ENCODE measurements at regions not wholly inside any gene's neighbourhood (a gene's known extent, or its start where the extent isn't known, plus 50 kb on each side); places are given as distances from the start of the nearest gene placed in this dataset.

DNA sequence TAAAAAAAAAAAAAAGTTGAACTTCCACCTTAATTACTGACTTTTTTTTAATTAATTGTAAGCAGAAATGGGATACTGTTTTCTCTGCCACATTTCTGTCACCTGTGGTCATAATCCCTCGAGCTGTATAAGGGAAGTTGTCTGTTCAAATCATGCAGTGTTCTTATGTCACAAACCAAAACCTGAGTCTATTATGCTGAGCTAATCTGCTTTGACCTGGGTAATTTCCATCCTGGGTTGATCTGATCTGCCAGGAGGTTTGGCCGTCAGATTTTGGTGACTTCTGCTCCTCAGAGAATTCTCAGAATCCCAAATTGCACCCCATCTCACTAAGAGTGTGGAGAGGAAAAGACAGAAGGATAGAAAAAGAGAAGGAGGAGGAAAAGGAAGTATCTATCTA lies 683.1 kb downstream of the KCTD8 start:
- H3K4me3 Mint-ChIP-seq, result no peak overlapping the region
- H4K20me1 ChIP-seq (replicated peaks; ENCODE audit: insufficient read depth), result no peaks in the 10 kb centered on the region
- no peak for ATAC-seq

DNA sequence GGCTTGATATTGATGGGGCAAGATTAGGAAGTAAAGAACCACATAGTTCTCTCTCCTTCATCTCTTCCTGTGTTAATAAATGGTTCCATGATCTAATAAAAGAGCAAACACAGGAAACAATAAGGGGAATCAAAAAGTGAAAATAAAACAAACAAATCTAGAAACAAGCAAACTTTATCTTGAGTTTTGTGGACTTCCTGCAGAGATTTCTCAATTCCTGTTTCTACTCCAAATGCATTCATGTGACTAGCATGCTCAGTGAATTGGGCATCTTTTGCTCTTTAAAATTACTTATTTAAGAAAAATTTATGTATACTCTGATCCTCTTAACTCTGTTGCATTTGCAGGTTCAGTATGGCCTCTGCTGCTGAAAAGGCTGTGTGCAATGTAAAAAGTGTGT lies 682.0 kb downstream of the KCTD8 start:
- Histone ChIP-seq H3K27me3 (ENCODE audit: insufficient read depth) (no peaks in the 10 kb centered on the region), H3K9me2 (ENCODE audit: insufficient read depth) (peaks cover 7% of the 10 kb centered on the region; the same call in 1 of the 2 replicates), H4K20me1 (replicated peaks; ENCODE audit: insufficient read depth) (no peaks in the 10 kb centered on the region), H3K27ac (ENCODE audit: low read depth) (no peak overlapping the region), H2AFZ (no peak overlapping the region), H3K4me1 (ENCODE audit: insufficient read depth) (no peaks in the 10 kb centered on the region), H3K36me3 (ENCODE audit: insufficient read depth) (no peaks in the 10 kb centered on the region), H3F3A (replicated peaks; ENCODE audit: low read depth) (no peaks in the 10 kb centered on the region), H3K4me2 (no peak overlapping the region), H3K4me3 (no peak overlapping the region), H3K79me2 (replicated peaks; ENCODE audit: insufficient read depth) (no peaks in the 10 kb centered on the region)
- Mint-ChIP-seq H3K9me3 (peaks cover 4% of the 10 kb centered on the region; the same call in 1 of the 3 replicates), H3K36me3 (ENCODE audit: low read depth) (no peaks in the 10 kb centered on the region), H3K27ac (no peak overlapping the region), H3K4me3 (no peak overlapping the region), H3K4me1 (no peaks in the 10 kb centered on the region), H3K27me3 (ENCODE audit: insufficient read depth, low read depth, poor library complexity) (no peaks in the 10 kb centered on the region)
- DNase-seq (ENCODE audit: low spot score), result no peak
- ATAC-seq, result no peak
- TF ChIP-seq ZNF331 (CRISPR knock-in tag; IDR thresholded peaks at IDR 0.05; ENCODE audit: low read depth) (no peak), EZH2phosphoT487 (IDR thresholded peaks at IDR 0.05; ENCODE audit: unreplicated experiment) (no peak), EZH2 (IDR thresholded peaks at IDR 0.05; ENCODE audit: low read depth, unreplicated experiment) (no peak), ZNF114 (CRISPR knock-in tag; IDR thresholded peaks at IDR 0.05) (no peak), STAT1 (IDR thresholded peaks at IDR 0.05; ENCODE audit: unreplicated experiment) (no peak)
- TF ChIP-seq, protein P1, sequence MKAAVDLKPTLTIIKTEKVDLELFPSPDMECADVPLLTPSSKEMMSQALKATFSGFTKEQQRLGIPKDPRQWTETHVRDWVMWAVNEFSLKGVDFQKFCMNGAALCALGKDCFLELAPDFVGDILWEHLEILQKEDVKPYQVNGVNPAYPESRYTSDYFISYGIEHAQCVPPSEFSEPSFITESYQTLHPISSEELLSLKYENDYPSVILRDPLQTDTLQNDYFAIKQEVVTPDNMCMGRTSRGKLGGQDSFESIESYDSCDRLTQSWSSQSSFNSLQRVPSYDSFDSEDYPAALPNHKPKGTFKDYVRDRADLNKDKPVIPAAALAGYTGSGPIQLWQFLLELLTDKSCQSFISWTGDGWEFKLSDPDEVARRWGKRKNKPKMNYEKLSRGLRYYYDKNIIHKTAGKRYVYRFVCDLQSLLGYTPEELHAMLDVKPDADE (IDR thresholded peaks at IDR 0.05), result no peak
- TF ChIP-seq, protein P2, sequence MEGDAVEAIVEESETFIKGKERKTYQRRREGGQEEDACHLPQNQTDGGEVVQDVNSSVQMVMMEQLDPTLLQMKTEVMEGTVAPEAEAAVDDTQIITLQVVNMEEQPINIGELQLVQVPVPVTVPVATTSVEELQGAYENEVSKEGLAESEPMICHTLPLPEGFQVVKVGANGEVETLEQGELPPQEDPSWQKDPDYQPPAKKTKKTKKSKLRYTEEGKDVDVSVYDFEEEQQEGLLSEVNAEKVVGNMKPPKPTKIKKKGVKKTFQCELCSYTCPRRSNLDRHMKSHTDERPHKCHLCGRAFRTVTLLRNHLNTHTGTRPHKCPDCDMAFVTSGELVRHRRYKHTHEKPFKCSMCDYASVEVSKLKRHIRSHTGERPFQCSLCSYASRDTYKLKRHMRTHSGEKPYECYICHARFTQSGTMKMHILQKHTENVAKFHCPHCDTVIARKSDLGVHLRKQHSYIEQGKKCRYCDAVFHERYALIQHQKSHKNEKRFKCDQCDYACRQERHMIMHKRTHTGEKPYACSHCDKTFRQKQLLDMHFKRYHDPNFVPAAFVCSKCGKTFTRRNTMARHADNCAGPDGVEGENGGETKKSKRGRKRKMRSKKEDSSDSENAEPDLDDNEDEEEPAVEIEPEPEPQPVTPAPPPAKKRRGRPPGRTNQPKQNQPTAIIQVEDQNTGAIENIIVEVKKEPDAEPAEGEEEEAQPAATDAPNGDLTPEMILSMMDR (conservative IDR thresholded peaks at IDR 0.05; ENCODE audit: low read depth in 2 of 2), result no peak
- TF ChIP-seq, protein P3, sequence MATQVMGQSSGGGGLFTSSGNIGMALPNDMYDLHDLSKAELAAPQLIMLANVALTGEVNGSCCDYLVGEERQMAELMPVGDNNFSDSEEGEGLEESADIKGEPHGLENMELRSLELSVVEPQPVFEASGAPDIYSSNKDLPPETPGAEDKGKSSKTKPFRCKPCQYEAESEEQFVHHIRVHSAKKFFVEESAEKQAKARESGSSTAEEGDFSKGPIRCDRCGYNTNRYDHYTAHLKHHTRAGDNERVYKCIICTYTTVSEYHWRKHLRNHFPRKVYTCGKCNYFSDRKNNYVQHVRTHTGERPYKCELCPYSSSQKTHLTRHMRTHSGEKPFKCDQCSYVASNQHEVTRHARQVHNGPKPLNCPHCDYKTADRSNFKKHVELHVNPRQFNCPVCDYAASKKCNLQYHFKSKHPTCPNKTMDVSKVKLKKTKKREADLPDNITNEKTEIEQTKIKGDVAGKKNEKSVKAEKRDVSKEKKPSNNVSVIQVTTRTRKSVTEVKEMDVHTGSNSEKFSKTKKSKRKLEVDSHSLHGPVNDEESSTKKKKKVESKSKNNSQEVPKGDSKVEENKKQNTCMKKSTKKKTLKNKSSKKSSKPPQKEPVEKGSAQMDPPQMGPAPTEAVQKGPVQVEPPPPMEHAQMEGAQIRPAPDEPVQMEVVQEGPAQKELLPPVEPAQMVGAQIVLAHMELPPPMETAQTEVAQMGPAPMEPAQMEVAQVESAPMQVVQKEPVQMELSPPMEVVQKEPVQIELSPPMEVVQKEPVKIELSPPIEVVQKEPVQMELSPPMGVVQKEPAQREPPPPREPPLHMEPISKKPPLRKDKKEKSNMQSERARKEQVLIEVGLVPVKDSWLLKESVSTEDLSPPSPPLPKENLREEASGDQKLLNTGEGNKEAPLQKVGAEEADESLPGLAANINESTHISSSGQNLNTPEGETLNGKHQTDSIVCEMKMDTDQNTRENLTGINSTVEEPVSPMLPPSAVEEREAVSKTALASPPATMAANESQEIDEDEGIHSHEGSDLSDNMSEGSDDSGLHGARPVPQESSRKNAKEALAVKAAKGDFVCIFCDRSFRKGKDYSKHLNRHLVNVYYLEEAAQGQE (IDR thresholded peaks at IDR 0.05; ENCODE audit: unreplicated experiment), result no peak

More for the DNA sequence above, 683.1 kb downstream of the KCTD8 start:
- H3K4me1 Mint-ChIP-seq, result no peaks in the 10 kb centered on the region
- Histone ChIP-seq H3F3A (replicated peaks; ENCODE audit: low read depth) (no peaks in the 10 kb centered on the region), H3K36me3 (ENCODE audit: insufficient read depth) (no peaks in the 10 kb centered on the region), H3K9me2 (ENCODE audit: insufficient read depth) (peaks cover 7% of the 10 kb centered on the region; the same call in 1 of the 2 replicates), H3K4me3 (no peak overlapping the region), H3K4me2 (no peak overlapping the region), H3K4me1 (ENCODE audit: insufficient read depth) (no peaks in the 10 kb centered on the region), H2AFZ (0 out of 2 replicates have a peak overlapping the region, but pooled peaks have one; percentile 53), H3K27me3 (ENCODE audit: insufficient read depth) (no peaks in the 10 kb centered on the region), H3K27ac (ENCODE audit: low read depth) (no peak overlapping the region), H3K79me2 (replicated peaks; ENCODE audit: insufficient read depth) (no peaks in the 10 kb centered on the region)
- no peak for TF ChIP-seq JUNB (IDR thresholded peaks at IDR 0.05; ENCODE audit: unreplicated experiment)
- TF ChIP-seq, protein P2 (conservative IDR thresholded peaks at IDR 0.05; ENCODE audit: low read depth in 2 of 2), result no peak
- TF ChIP-seq EZH2 (IDR thresholded peaks at IDR 0.05; ENCODE audit: low read depth, unreplicated experiment), result no peak
- no peak for TF ChIP-seq NANOG (IDR thresholded peaks at IDR 0.05; ENCODE audit: borderline replicate concordance)
- no peak for TF ChIP-seq EZH2phosphoT487 (IDR thresholded peaks at IDR 0.05; ENCODE audit: unreplicated experiment)
- TF ChIP-seq ZNF114 (CRISPR knock-in tag; IDR thresholded peaks at IDR 0.05), result no peak
- H3K36me3 Mint-ChIP-seq (ENCODE audit: low read depth), result no peaks in the 10 kb centered on the region
- DNase-seq (ENCODE audit: low spot score), result no peak
- peaks cover 4% of the 10 kb centered on the region; the same call in 1 of the 3 replicates for H3K9me3 Mint-ChIP-seq
- H3K27me3 Mint-ChIP-seq (ENCODE audit: insufficient read depth, low read depth, poor library complexity), result no peaks in the 10 kb centered on the region
- no peak overlapping the region for H3K27ac Mint-ChIP-seq

Measured in GM23338 (cell line).